Adrenal gland (tissue), 9 donors: ENCODE measurements at regions not wholly inside any gene's neighbourhood (a gene's known extent, or its start where the extent isn't known, plus 50 kb on each side); places are given as distances from the start of the nearest gene placed in this dataset.

Experiments
- DNase-seq, 7 donors: peaks; one replicate each; pipeline ENCODE4 v3.0.0-alpha.2; 2019 to 2020
- H3K27ac ChIP-seq, 5 donors: fragments of 200-600 bp; sonication (generic) in 4 of 5; 1 replicate in 3 of 5; 2 replicates in 2 of 5; pipeline versions ENCODE4 v1.5.1 to v1.8.0; 2016 to 2020; ENCODE audit warnings: mild to moderate bottlenecking in 1 of 5
- H3K27me3 ChIP-seq: fragments of 200-600 bp; 2 replicates; pipeline ENCODE4 v1.8.0; 2021
- H3K36me3 ChIP-seq, 2 donors: fragments of 200-600 bp; replicated peaks in 1 of 2; 1 replicate in 1 of 2; 2 replicates in 1 of 2; pipeline versions ENCODE4 v1.5.1 to v1.8.0; 2018 to 2022
- H3K4me1 ChIP-seq, 2 donors: fragments of 200-600 bp; replicated peaks in 1 of 2; 1 replicate in 1 of 2; 2 replicates in 1 of 2; pipeline versions ENCODE4 v1.5.1 to v1.8.0; 2018 to 2021
- H3K4me3 ChIP-seq, 4 donors: fragments of 200-600 bp; sonication (generic) in 3 of 4; one replicate each; pipeline ENCODE4 v1.5.1; 2016 to 2018
- H3K9me3 ChIP-seq, 3 donors: fragments of 200-600 bp; sonication (generic) in 1 of 3; replicated peaks in 1 of 3; 1 replicate in 2 of 3; 2 replicates in 1 of 3; pipeline versions ENCODE4 v1.5.1 to v1.8.0; 2016 to 2021
- POLR2A ChIP-seq, 2 donors: fragments of 450-650 bp; IDR thresholded peaks; one replicate each; pipeline ENCODE4 v1.6.1; 2017; ENCODE audit warnings: antibody characterized with exemption in 2 of 2, mild to moderate bottlenecking in 2 of 2, moderate library complexity in 1 of 2
- WGBS, 4 donors: extraction: QIAGEN DNeasy Blood & Tissue Kit in 2 of 4; methylation state at CpG; one replicate each; pipeline versions ENCODE4 v1.1.5 to v1.1.7; 2013 to 2017; 5-methylcytosine and 5-hydroxymethylcytosine counted together
- intact Hi-C, 2 donors: fragments of 100-400 bp; cut with DNase I; formaldehyde crosslinking; loops; one replicate each; pipeline versions ENCODE4 v1.14.1 to v1.15.0; 2022 to 2023
- TF ChIP-seq, protein P1 (sequence below), 6 experiments: fragments of 450-650 bp in 4 of 6; fragments of 200-600 bp in 2 of 6; sonication (generic) in 1 of 6; IDR thresholded peaks; 1 replicate in 5 of 6; 2 replicates in 1 of 6; pipeline versions ENCODE4 v1.5.1 to v1.8.0; 2016 to 2021; ENCODE audit warnings: antibody characterized with exemption in 6 of 6, mild to moderate bottlenecking in 2 of 6, moderate library complexity in 1 of 6
- donor health status: healthy with polysubstance abuse.
- donor health status: Bipolar disorder and iron deficiency.
- donor health status: DM: yes; HTN: yes; CAD: no.
- donor health status: DM: no; HTN: no; CAD: no.
- donor health status: DM: no; HTN: no; CAD: no.

DNA sequence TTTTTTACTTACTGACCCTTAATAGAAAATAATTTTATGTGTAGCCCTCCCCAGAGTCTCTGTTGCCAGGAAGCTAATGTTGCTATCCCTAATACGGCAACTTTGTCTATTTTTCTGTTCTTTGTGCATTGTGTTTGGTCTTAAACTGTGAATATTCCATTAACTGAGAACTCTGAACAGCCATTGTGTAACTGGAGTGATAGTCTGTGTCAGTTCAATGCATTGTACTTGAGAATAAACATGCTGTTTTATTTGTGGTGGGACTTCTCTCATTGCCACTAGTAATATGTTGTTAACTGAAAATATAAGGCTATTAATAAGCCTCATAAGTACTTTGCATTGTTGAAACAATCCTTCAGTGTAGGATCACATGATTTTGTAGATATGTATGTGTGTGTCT is 278.3 kb upstream of the DMRT1 start:
- Histone ChIP-seq H3K9me3 (no peaks in the 10 kb centered on the region), H3K4me1 (no peaks in the 10 kb centered on the region), H3K27me3 (no peaks in the 10 kb centered on the region), H3K36me3 (no peaks in the 10 kb centered on the region), H3K27ac (no peak overlapping the region), H3K4me3 (no peak overlapping the region)
- TF ChIP-seq POLR2A (IDR thresholded peaks at IDR 0.05): no peak
- no peak for DNase-seq
- 83 to 96% (median 93%) methylated on average over 1 of the region's 1 CpG for WGBS, 4 donors
- intact Hi-C loops: no loop called here

DNA sequence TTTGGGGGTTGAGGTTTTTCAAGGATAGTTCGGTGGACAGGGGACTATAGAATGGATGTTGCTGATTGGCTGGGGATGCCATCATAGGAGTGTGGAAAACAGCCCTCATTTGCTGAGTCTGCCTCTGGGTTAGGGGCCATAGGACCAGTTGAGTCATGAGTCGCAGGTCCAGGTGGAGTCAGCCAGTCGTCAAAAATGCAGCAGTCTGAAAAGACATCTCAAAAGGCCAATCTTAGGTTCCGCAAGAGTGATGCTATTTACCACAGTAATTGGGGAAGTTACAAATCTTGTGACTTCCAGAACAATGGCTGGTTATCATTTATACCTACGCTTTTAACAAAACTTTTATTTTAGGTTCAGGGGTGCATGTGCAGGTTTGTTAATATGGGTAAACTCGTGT is 276.0 kb upstream of the DMRT1 start:
- H3K27me3 ChIP-seq: no peaks in the 10 kb centered on the region
- H3K27ac ChIP-seq: no peak overlapping the region
- TF ChIP-seq POLR2A (IDR thresholded peaks at IDR 0.05): no peak
- TF ChIP-seq, protein P1, sequence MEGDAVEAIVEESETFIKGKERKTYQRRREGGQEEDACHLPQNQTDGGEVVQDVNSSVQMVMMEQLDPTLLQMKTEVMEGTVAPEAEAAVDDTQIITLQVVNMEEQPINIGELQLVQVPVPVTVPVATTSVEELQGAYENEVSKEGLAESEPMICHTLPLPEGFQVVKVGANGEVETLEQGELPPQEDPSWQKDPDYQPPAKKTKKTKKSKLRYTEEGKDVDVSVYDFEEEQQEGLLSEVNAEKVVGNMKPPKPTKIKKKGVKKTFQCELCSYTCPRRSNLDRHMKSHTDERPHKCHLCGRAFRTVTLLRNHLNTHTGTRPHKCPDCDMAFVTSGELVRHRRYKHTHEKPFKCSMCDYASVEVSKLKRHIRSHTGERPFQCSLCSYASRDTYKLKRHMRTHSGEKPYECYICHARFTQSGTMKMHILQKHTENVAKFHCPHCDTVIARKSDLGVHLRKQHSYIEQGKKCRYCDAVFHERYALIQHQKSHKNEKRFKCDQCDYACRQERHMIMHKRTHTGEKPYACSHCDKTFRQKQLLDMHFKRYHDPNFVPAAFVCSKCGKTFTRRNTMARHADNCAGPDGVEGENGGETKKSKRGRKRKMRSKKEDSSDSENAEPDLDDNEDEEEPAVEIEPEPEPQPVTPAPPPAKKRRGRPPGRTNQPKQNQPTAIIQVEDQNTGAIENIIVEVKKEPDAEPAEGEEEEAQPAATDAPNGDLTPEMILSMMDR (IDR thresholded peaks at IDR 0.05): no peak
- H3K9me3 ChIP-seq: no peaks in the 10 kb centered on the region
- H3K4me3 ChIP-seq: no peak overlapping the region
- intact Hi-C loops: no loop called here
- no peaks in the 10 kb centered on the region for H3K36me3 ChIP-seq
- no peaks in the 10 kb centered on the region for H3K4me1 ChIP-seq
- WGBS, 4 donors: 94 to 96% (median 95%) methylated on average over 6 of the region's 6 CpGs
- no peak for DNase-seq

DNA sequence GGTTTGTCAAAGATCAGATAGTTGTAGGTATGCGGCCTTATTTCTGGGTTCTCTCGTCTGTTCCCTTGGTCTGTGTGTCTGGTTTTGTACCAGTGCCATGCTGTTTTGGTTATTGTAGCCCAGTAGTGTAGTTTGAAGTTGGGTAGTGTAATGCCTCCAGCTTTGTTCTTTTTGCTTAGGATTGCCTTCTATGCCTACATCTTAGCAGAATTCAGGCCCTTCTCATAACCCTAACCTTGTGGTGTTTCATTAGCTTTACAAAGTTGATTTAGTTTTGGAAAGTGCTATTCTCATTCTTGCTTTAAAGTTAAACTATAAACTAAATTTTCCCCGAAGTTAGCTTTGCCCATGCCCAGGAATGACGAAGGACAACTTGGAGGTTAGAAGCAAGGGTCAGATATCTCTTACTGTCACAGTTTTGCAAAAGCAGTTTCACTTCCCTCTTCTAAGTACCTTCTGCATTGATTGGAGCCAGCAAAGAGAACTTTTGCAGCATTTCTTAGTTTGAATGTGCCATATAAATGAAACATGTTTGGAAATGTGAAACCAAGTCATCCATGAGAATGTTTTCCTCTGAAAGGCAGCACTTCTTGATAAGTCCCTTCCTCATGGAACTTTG is 274.3 kb upstream of the DMRT1 start:
- intact Hi-C loops: no loop called here
- Histone ChIP-seq H3K36me3 (no peaks in the 10 kb centered on the region), H3K27me3 (no peaks in the 10 kb centered on the region), H3K27ac (no peak overlapping the region), H3K9me3 (no peaks in the 10 kb centered on the region), H3K4me1 (no peaks in the 10 kb centered on the region), H3K4me3 (no peak overlapping the region)
- TF ChIP-seq, protein P1 (IDR thresholded peaks at IDR 0.05): no peak
- TF ChIP-seq POLR2A (IDR thresholded peaks at IDR 0.05): no peak
- 66 to 73% (median 71%) methylated on average over 4 of the region's 4 CpGs for WGBS, 4 donors
- DNase-seq: no peak

DNA sequence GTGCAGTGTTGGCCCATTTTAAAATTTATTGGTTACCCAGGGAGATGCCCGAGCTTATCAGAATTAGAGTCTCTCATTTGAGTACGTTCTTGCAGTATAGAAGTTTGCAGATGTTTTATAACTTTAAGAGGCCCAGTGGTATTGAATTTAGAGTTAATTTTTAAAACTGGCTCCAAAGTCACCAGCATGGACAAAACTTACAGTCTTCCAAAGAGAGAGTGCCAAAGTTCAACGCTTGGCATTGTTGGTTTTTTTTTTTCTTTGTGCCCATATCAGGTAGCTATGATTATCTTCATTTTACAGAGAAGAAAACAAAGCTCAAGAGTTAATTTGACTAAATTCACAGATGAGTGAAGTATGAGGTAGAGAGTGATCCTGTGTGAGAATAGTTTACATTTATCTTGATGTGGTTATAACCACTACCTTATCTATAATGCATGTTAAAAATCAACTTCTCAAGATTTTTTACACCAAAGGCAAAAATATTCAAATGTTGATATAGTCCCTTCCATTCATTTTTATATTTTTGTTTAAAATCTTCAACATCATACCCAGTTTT is 273.7 kb upstream of the DMRT1 start:
- Histone ChIP-seq H3K4me3 (no peak overlapping the region), H3K27me3 (no peaks in the 10 kb centered on the region), H3K4me1 (no peaks in the 10 kb centered on the region), H3K27ac (no peak overlapping the region), H3K36me3 (no peaks in the 10 kb centered on the region), H3K9me3 (no peaks in the 10 kb centered on the region)
- 85 to 96% (median 89%) methylated on average over 3 of the region's 3 CpGs for WGBS, 4 donors
- no peak for TF ChIP-seq POLR2A (IDR thresholded peaks at IDR 0.05)
- TF ChIP-seq, protein P1 (IDR thresholded peaks at IDR 0.05): no peak
- intact Hi-C loops: no loop called here
- DNase-seq: no peak

DNA sequence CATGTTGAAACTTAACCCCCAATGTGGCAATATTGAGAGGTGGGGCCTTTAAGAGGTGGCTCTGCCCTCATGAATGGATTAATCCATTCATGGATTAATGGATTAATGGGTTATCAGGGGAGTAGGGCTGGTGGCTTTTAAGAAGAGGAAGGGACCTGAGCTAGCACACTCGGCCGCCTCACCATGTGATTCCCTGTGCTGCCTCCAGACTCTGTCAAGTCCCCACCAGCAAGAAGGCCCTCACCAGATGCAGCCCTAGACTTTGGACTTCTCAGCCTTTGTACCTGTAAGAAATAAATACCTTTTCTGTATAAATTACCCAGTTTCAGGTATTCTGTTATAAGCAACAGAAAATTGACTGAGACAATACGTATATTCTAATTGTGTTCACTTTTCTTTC is 272.2 kb upstream of the DMRT1 start:
- Histone ChIP-seq H3K27ac (no peak overlapping the region), H3K4me3 (no peak overlapping the region), H3K9me3 (no peaks in the 10 kb centered on the region), H3K4me1 (no peaks in the 10 kb centered on the region), H3K36me3 (no peaks in the 10 kb centered on the region), H3K27me3 (no peaks in the 10 kb centered on the region)
- DNase-seq: no peak
- no peak for TF ChIP-seq POLR2A (IDR thresholded peaks at IDR 0.05)
- TF ChIP-seq, protein P1 (IDR thresholded peaks at IDR 0.05): no peak
- intact Hi-C loops: no loop called here
- 83 to 97% (median 94%) methylated on average over 3 of the region's 3 CpGs for WGBS, 4 donors
